ENCODE measurements at regions not wholly inside any gene's neighbourhood (a gene's known extent, or its start where the extent isn't known, plus 50 kb on each side); places are given as distances from the start of the nearest gene placed in this dataset.

DNA sequence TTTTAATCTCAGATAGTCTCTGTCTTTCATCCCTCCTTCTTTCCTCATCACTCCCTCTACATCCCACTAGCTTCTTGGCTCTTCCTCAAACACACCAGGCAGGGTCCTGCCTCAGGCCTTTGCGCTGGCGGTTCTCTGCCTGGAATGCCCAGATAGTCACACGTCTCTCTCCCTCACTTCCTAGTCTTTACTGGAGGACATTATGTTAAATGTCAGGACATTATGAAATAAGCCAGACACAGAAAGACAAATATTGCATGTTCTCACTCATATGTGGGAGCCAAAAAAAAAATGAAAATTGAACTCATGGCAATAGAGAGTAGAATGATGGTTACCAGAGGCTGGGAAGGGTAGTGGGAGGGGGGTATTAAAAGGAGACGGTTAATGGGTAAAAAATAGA is 442.0 kb downstream of the MED13L start:
- Histone ChIP-seq H3K27ac (ENCODE audit: insufficient read depth, low read length) (no peak overlapping the region), H3K79me2 (ENCODE audit: control insufficient read depth, insufficient read depth, low read length) (no peaks in the 10 kb centered on the region), H3K27me3 (ENCODE audit: control insufficient read depth, insufficient read depth, low read length) (no peaks in the 10 kb centered on the region), H4K20me1 (ENCODE audit: control insufficient read depth, extremely low read depth, insufficient read depth, low read length) (no peaks in the 10 kb centered on the region), H3K4me3 (replicated peaks in 1 of 4; ENCODE audit: control extremely low read depth in 1 of 4, insufficient read depth in 1 of 4, low read depth in 3 of 4, low read length in 4 of 4) (no peak overlapping the region), H2AFZ (ENCODE audit: low read length) (no peak overlapping the region), H3K4me2 (ENCODE audit: extremely low read depth, insufficient read depth, low read length) (no peak overlapping the region), H3K4me1 (ENCODE audit: control insufficient read depth, extremely low read depth, insufficient read depth, low read length) (no peaks in the 10 kb centered on the region), H3K9me3 (ENCODE audit: control insufficient read depth, insufficient read depth, low read depth, low read length) (no peaks in the 10 kb centered on the region), H3K36me3 (ENCODE audit: control insufficient read depth, insufficient read depth, low read length) (no peaks in the 10 kb centered on the region), H3K9ac (ENCODE audit: insufficient read depth, low read length) (no peak overlapping the region)
- no peak for DNase-seq (ENCODE audit: low read depth in 2 of 2)
- no peak for TF ChIP-seq EZH2 (IDR thresholded peaks at IDR 0.05; ENCODE audit: low read length, missing control alignments)
- TF ChIP-seq, protein P1, sequence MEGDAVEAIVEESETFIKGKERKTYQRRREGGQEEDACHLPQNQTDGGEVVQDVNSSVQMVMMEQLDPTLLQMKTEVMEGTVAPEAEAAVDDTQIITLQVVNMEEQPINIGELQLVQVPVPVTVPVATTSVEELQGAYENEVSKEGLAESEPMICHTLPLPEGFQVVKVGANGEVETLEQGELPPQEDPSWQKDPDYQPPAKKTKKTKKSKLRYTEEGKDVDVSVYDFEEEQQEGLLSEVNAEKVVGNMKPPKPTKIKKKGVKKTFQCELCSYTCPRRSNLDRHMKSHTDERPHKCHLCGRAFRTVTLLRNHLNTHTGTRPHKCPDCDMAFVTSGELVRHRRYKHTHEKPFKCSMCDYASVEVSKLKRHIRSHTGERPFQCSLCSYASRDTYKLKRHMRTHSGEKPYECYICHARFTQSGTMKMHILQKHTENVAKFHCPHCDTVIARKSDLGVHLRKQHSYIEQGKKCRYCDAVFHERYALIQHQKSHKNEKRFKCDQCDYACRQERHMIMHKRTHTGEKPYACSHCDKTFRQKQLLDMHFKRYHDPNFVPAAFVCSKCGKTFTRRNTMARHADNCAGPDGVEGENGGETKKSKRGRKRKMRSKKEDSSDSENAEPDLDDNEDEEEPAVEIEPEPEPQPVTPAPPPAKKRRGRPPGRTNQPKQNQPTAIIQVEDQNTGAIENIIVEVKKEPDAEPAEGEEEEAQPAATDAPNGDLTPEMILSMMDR (conservative IDR thresholded peaks at IDR 0.05 in 1 of 2, IDR thresholded peaks at IDR 0.05 in 1 of 2; ENCODE audit: low read depth in 1 of 2, low read length in 2 of 2) = no peak

DNA sequence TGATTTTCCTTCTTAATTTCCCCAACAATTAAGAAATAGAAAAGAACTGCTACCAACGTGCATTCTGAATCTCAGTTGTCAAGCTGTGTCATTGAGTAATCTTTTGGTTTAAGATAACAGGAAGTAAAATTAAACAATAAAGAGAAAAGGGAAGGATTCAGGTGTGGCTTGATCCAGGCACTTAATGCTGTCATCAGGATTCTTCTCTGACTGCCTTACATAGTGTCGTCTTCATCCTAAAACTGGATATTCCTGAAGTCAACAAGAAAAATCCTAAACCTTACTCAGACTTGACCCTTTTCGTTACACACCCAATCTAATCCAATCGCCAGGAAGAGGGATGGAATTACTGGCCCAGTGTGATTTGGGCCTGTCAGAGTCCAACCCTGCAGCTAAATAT is 443.8 kb downstream of the MED13L start:
- Histone ChIP-seq H2AFZ (ENCODE audit: low read length) (no peak overlapping the region), H3K27me3 (ENCODE audit: control insufficient read depth, insufficient read depth, low read length) (no peaks in the 10 kb centered on the region), H3K4me1 (ENCODE audit: control insufficient read depth, extremely low read depth, insufficient read depth, low read length) (no peaks in the 10 kb centered on the region), H3K9me3 (ENCODE audit: control insufficient read depth, insufficient read depth, low read depth, low read length) (no peaks in the 10 kb centered on the region), H3K36me3 (ENCODE audit: control insufficient read depth, insufficient read depth, low read length) (no peaks in the 10 kb centered on the region), H3K4me3 (replicated peaks in 1 of 4; ENCODE audit: control extremely low read depth in 1 of 4, insufficient read depth in 1 of 4, low read depth in 3 of 4, low read length in 4 of 4) (no peak overlapping the region), H3K27ac (ENCODE audit: insufficient read depth, low read length) (no peak overlapping the region), H3K79me2 (ENCODE audit: control insufficient read depth, insufficient read depth, low read length) (no peaks in the 10 kb centered on the region), H3K9ac (ENCODE audit: insufficient read depth, low read length) (no peak overlapping the region), H3K4me2 (ENCODE audit: extremely low read depth, insufficient read depth, low read length) (no peak overlapping the region), H4K20me1 (ENCODE audit: control insufficient read depth, extremely low read depth, insufficient read depth, low read length) (no peaks in the 10 kb centered on the region)
- TF ChIP-seq EZH2 (IDR thresholded peaks at IDR 0.05; ENCODE audit: low read length, missing control alignments) = no peak
- TF ChIP-seq, protein P1 (conservative IDR thresholded peaks at IDR 0.05 in 1 of 2, IDR thresholded peaks at IDR 0.05 in 1 of 2; ENCODE audit: low read depth in 1 of 2, low read length in 2 of 2) = no peak
- DNase-seq (ENCODE audit: low read depth in 2 of 2) = no peak

DNA sequence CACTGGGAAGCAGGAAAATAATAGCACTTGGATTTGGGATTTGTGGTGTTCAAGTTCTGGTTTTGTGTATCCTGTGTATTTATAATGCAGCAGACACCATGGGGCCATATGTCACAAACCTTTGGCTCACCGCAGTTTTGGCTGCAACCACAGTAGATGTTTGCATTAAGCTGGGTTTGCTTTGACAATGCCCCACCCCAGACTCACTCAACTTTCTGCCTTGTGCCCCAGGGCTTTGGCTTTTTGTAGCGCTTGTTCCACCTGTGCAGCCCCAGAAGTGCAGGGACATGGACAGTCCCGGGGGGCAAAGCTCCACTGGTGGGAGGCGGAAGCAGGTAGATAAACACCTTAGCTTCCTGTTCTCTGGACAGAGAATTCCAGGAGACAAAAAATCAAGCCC is 446.9 kb downstream of the MED13L start:
- no peaks in the 10 kb centered on the region for H4K20me1 ChIP-seq (ENCODE audit: control insufficient read depth, extremely low read depth, insufficient read depth, low read length)
- DNase-seq (ENCODE audit: low read depth in 2 of 2) = no peak
- H3K4me2 ChIP-seq (ENCODE audit: extremely low read depth, insufficient read depth, low read length) = no peak overlapping the region
- H3K27me3 ChIP-seq (ENCODE audit: control insufficient read depth, insufficient read depth, low read length) = no peaks in the 10 kb centered on the region
- no peak overlapping the region for H3K9ac ChIP-seq (ENCODE audit: insufficient read depth, low read length)
- no peak overlapping the region for H2AFZ ChIP-seq (ENCODE audit: low read length)
- H3K4me3 ChIP-seq (replicated peaks in 1 of 4; ENCODE audit: control extremely low read depth in 1 of 4, insufficient read depth in 1 of 4, low read depth in 3 of 4, low read length in 4 of 4) = no peak overlapping the region
- H3K4me1 ChIP-seq (ENCODE audit: control insufficient read depth, extremely low read depth, insufficient read depth, low read length) = no peaks in the 10 kb centered on the region
- H3K9me3 ChIP-seq (ENCODE audit: control insufficient read depth, insufficient read depth, low read depth, low read length) = no peaks in the 10 kb centered on the region
- H3K79me2 ChIP-seq (ENCODE audit: control insufficient read depth, insufficient read depth, low read length) = no peaks in the 10 kb centered on the region
- H3K36me3 ChIP-seq (ENCODE audit: control insufficient read depth, insufficient read depth, low read length) = no peaks in the 10 kb centered on the region
- TF ChIP-seq, protein P1 (conservative IDR thresholded peaks at IDR 0.05 in 1 of 2, IDR thresholded peaks at IDR 0.05 in 1 of 2; ENCODE audit: low read depth in 1 of 2, low read length in 2 of 2) = no peak
- TF ChIP-seq EZH2 (IDR thresholded peaks at IDR 0.05; ENCODE audit: low read length, missing control alignments) = no peak
- H3K27ac ChIP-seq (ENCODE audit: insufficient read depth, low read length) = no peak overlapping the region

Data from fibroblast of lung (primary cell).